Panc1 (cell line): ENCODE measurements at regions not wholly inside any gene's neighbourhood (a gene's known extent, or its start where the extent isn't known, plus 50 kb on each side); places are given as distances from the start of the nearest gene placed in this dataset.

ENCODE experiments used
- CTCF ChIP-seq: fragments of 450-650 bp; IDR thresholded peaks from 2 replicates; pipeline ENCODE4 v1.5.1; 2017; ENCODE audit warnings: mild to moderate bottlenecking
- POLR2AphosphoS5 ChIP-seq: IDR thresholded peaks from 2 replicates; pipeline ENCODE4 v1.6.1; 2012; ENCODE audit warnings: mild to moderate bottlenecking, low read depth, low read length, moderate library complexity
- REST ChIP-seq, 2 experiments: IDR thresholded peaks; 2 replicates each; pipeline ENCODE4 v1.6.1; 2011 to 2012; ENCODE audit warnings: low read depth in 2 of 2, control low read depth in 1 of 2, low read length in 1 of 2, mild to moderate bottlenecking in 1 of 2, moderate library complexity in 1 of 2; ENCODE audit not compliant: insufficient read depth in 1 of 2
- SIN3A ChIP-seq: IDR thresholded peaks from 2 replicates; pipeline ENCODE4 v1.6.1; 2012; ENCODE audit warnings: low read depth, mild to moderate bottlenecking, low read length, moderate library complexity, borderline replicate concordance; ENCODE audit not compliant: insufficient read depth
- TCF7L2 ChIP-seq: IDR thresholded peaks from 2 replicates; pipeline ENCODE4 v1.6.1; 2011; ENCODE audit warnings: mild to moderate bottlenecking, low read depth, low read length, inconsistent platforms

GRCh38 chr3:36077320-36077719 is 303.0 kb upstream of the STAC start:
- TF ChIP-seq CTCF (no peak), POLR2AphosphoS5 (no peak), TCF7L2 (no peak), REST (IDR thresholded peaks at IDR 0.05; ENCODE audit: insufficient read depth in 1 of 2, low read depth in 2 of 2, low read length in 1 of 2) (no peak), SIN3A (no peak)
